VCaP (cell line): ENCODE measurements at regions not wholly inside any gene's neighbourhood (a gene's known extent, or its start where the extent isn't known, plus 50 kb on each side); places are given as distances from the start of the nearest gene placed in this dataset.

ENCODE experiments used
- H3K27ac ChIP-seq: fragments of 450-650 bp; 2 replicates; pipeline ENCODE4 v1.5.1; 2017
- CTCF ChIP-seq: fragments of 450-650 bp; conservative IDR thresholded peaks from 2 replicates; pipeline ENCODE4 v1.5.1; 2017; ENCODE audit warnings: mild to moderate bottlenecking, moderate library complexity

GRCh38 chr15:69513986-69514385, 61.4 kb downstream of the RPLP1 start:
- TF ChIP-seq CTCF = no peak
- H3K27ac ChIP-seq = no peak overlapping the region

GRCh38 chr15:69515508-69515907, 62.9 kb downstream of the RPLP1 start:
- no peak for TF ChIP-seq CTCF

GRCh38 chr15:69515926-69516325, 63.3 kb downstream of the RPLP1 start:
- H3K27ac ChIP-seq = no peak overlapping the region
- no peak for TF ChIP-seq CTCF

More at GRCh38 chr15:69515508-69515907, 62.9 kb downstream of the RPLP1 start:
- H3K27ac ChIP-seq = no peak overlapping the region

- TF ChIP-seq CTCF = no peak
- no peak overlapping the region for H3K27ac ChIP-seq
Measured at GRCh38 chr15:69517052-69517451, 64.4 kb downstream of the RPLP1 start.

- TF ChIP-seq CTCF = no peak
Measured at GRCh38 chr15:69518806-69519205, 66.2 kb downstream of the RPLP1 start.

GRCh38 chr15:69520067-69520466, 67.4 kb downstream of the RPLP1 start:
- no peak overlapping the region for H3K27ac ChIP-seq
- TF ChIP-seq CTCF = no peak

More at GRCh38 chr15:69518806-69519205, 66.2 kb downstream of the RPLP1 start:
- no peak overlapping the region for H3K27ac ChIP-seq

- H3K27ac ChIP-seq = no peak overlapping the region; the same call in 1 of the 2 replicates
- TF ChIP-seq CTCF = no peak
Measured at GRCh38 chr15:69522361-69522760, 69.7 kb downstream of the RPLP1 start.
